Epidermal melanocyte (primary cell): ENCODE measurements at regions not wholly inside any gene's neighbourhood (a gene's known extent, or its start where the extent isn't known, plus 50 kb on each side); places are given as distances from the start of the nearest gene placed in this dataset.

Experiments
- DNase-seq: peaks from one replicate; pipeline ENCODE4 v3.0.0; 2011; ENCODE audit warnings: low spot score; ENCODE audit not compliant: insufficient read length

- no peak for DNase-seq
Observed at GRCh38 chr11:81892770-81893635, 840.7 kb downstream of the FAM181B start.

- no peak for DNase-seq
Observed at GRCh38 chr11:81888391-81888790, 845.3 kb downstream of the FAM181B start.

GRCh38 chr11:81887671-81888070 is 846.0 kb downstream of the FAM181B start:
- DNase-seq, result no peak

GRCh38 chr11:81886406-81887075 is 847.1 kb downstream of the FAM181B start:
- no peak for DNase-seq

GRCh38 chr11:81874635-81875034 is 859.0 kb downstream of the FAM181B start:
- DNase-seq, result no peak

GRCh38 chr11:81870815-81871214 is 862.8 kb downstream of the FAM181B start:
- no peak for DNase-seq

GRCh38 chr11:81870066-81870412 is 863.6 kb downstream of the FAM181B start:
- no peak for DNase-seq

- DNase-seq, result no peak
Observed at GRCh38 chr11:81869351-81870065, 864.2 kb downstream of the FAM181B start.

- DNase-seq, result no peak
Observed at GRCh38 chr11:81866896-81867295, 866.8 kb downstream of the FAM181B start.

GRCh38 chr11:81857386-81857785 is 876.3 kb downstream of the FAM181B start:
- no peak for DNase-seq

GRCh38 chr11:81853791-81854190 is 879.9 kb downstream of the FAM181B start:
- no peak for DNase-seq

- no peak for DNase-seq
Observed at GRCh38 chr11:81852896-81853295, 880.8 kb downstream of the FAM181B start.

- DNase-seq, result no peak
Observed at GRCh38 chr11:81840380-81840779, 893.3 kb downstream of the FAM181B start.

- DNase-seq, result no peak
Observed at GRCh38 chr11:81839976-81840375, 893.7 kb downstream of the FAM181B start.

- DNase-seq, result no peak
Observed at GRCh38 chr11:81839016-81839415, 894.6 kb downstream of the FAM181B start.

- DNase-seq, result no peak
Observed at GRCh38 chr11:81829976-81830375, 903.7 kb downstream of the FAM181B start.

GRCh38 chr11:81825346-81825745 is 908.3 kb downstream of the FAM181B start:
- DNase-seq, result no peak

- DNase-seq, result no peak
Observed at GRCh38 chr11:81819462-81819861, 914.2 kb downstream of the FAM181B start.

GRCh38 chr11:81804858-81805257 is 928.8 kb downstream of the FAM181B start:
- DNase-seq, result no peak

GRCh38 chr11:81802591-81802990 is 931.1 kb downstream of the FAM181B start:
- no peak for DNase-seq

- DNase-seq, result no peak
Observed at GRCh38 chr11:81792416-81792815, 941.2 kb downstream of the FAM181B start.

GRCh38 chr11:81787584-81788049 is 946.0 kb downstream of the FAM181B start:
- DNase-seq, result no peak
